ENCODE measurements at regions not wholly inside any gene's neighbourhood (a gene's known extent, or its start where the extent isn't known, plus 50 kb on each side); places are given as distances from the start of the nearest gene placed in this dataset.
A peak's percentile ranks its signal among the peaks of the same experiment; 100 is the strongest.

- Histone ChIP-seq H4K91ac (ENCODE audit: insufficient read length, low read depth, low read length) (no peak overlapping the region), H3K23ac (ENCODE audit: insufficient read length, low read depth, low read length) (no peak overlapping the region), H2AFZ (ENCODE audit: low read length) (no peak overlapping the region), H3K79me2 (ENCODE audit: insufficient read depth, low read length) (no peaks in the 10 kb centered on the region), H3K4me2 (ENCODE audit: insufficient read depth, insufficient read length, low read length) (no peak overlapping the region), H2BK20ac (ENCODE audit: low read depth, low read length, poor library complexity, severe bottlenecking) (no peak overlapping the region), H3T11ph (ENCODE audit: low read length) (no peak overlapping the region), H3K27me3 (ENCODE audit: insufficient read depth, low read length) (no peaks in the 10 kb centered on the region), H2BK120ac (ENCODE audit: low read depth, low read length, poor library complexity, severe bottlenecking) (no peak overlapping the region), H2BK12ac (ENCODE audit: insufficient read length, low read depth, low read length) (no peak overlapping the region), H3K9ac (ENCODE audit: extremely low read depth, insufficient read length, low read length) (no peak overlapping the region), H4K8ac (replicated peaks; ENCODE audit: insufficient read length, low read depth, low read length) (no peak overlapping the region), H3K4ac (ENCODE audit: low read depth, low read length) (no peak overlapping the region), H3K9me3 (ENCODE audit: control insufficient read depth, low read depth, low read length) (no peaks in the 10 kb centered on the region), H4K5ac (ENCODE audit: insufficient read length, low read depth, low read length) (no peak overlapping the region), H2AK5ac (ENCODE audit: insufficient read length, low read length) (no peak overlapping the region), H2BK15ac (ENCODE audit: low read depth, low read length) (no peak overlapping the region), H3K79me1 (ENCODE audit: insufficient read depth, low read depth, low read length, poor library complexity, severe bottlenecking) (no peaks in the 10 kb centered on the region), H3K18ac (ENCODE audit: insufficient read length, low read depth, low read length) (no peak overlapping the region), H3K56ac (ENCODE audit: insufficient read length, low read depth, low read length) (no peak overlapping the region), H3K27ac (ENCODE audit: insufficient read length, low read depth, low read length) (no peak overlapping the region), H4K20me1 (ENCODE audit: control insufficient read depth, insufficient read depth, insufficient read length) (no peaks in the 10 kb centered on the region), H3K14ac (ENCODE audit: insufficient read depth, low read length) (no peak overlapping the region), H2BK5ac (ENCODE audit: insufficient read length, low read length) (no peak overlapping the region), H3K23me2 (ENCODE audit: insufficient read length, low read depth, low read length, poor library complexity, severe bottlenecking) (no peaks in the 10 kb centered on the region), H3K4me1 (ENCODE audit: insufficient read depth, low read length) (no peaks in the 10 kb centered on the region; the same call in 1 of the 2 replicates)
- H3K4me3 Mint-ChIP-seq, result no peak overlapping the region
- peaks cover 5 to 7% of the 10 kb centered on the region in 2 experiments for H3K4me1 Mint-ChIP-seq
- H3K9me3 Mint-ChIP-seq, result no peaks in the 10 kb centered on the region
- H3K36me3 Mint-ChIP-seq (ENCODE audit: insufficient read depth in 1 of 3, low read depth in 3 of 3), result no peaks in the 10 kb centered on the region
- TF ChIP-seq CTCF (conservative IDR thresholded peaks at IDR 0.05), result peak; percentile 44
- DNase-seq, result no peak
- no CpG with 5 or more reads among the region's 2 CpGs for WGBS (ENCODE audit: extremely low coverage, insufficient read length, low lambda C conversion rate)
- H3K27me3 Mint-ChIP-seq (ENCODE audit: low read depth), result no peaks in the 10 kb centered on the region
- H3K27ac Mint-ChIP-seq, result no peak overlapping the region
Observed at GRCh38 chr2:145638675-145639074, 1118.8 kb upstream of the ZEB2 start.
